GM12873 (cell line): ENCODE measurements at regions not wholly inside any gene's neighbourhood (a gene's known extent, or its start where the extent isn't known, plus 50 kb on each side); places are given as distances from the start of the nearest gene placed in this dataset.

Experiments
- TF ChIP-seq, protein P1 (sequence below): IDR thresholded peaks from 2 replicates; pipeline ENCODE4 v1.5.1; 2012; ENCODE audit warnings: low read depth, mild to moderate bottlenecking, moderate library complexity, low read length, control low read depth; ENCODE audit not compliant: insufficient read depth; ENCODE audit errors: missing control alignments

- TF ChIP-seq, protein P1, sequence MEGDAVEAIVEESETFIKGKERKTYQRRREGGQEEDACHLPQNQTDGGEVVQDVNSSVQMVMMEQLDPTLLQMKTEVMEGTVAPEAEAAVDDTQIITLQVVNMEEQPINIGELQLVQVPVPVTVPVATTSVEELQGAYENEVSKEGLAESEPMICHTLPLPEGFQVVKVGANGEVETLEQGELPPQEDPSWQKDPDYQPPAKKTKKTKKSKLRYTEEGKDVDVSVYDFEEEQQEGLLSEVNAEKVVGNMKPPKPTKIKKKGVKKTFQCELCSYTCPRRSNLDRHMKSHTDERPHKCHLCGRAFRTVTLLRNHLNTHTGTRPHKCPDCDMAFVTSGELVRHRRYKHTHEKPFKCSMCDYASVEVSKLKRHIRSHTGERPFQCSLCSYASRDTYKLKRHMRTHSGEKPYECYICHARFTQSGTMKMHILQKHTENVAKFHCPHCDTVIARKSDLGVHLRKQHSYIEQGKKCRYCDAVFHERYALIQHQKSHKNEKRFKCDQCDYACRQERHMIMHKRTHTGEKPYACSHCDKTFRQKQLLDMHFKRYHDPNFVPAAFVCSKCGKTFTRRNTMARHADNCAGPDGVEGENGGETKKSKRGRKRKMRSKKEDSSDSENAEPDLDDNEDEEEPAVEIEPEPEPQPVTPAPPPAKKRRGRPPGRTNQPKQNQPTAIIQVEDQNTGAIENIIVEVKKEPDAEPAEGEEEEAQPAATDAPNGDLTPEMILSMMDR, result no peak
These were observed 242.9 kb upstream of the RBFOX1 start for GRCh38 chr16:7089751-7090150.

DNA sequence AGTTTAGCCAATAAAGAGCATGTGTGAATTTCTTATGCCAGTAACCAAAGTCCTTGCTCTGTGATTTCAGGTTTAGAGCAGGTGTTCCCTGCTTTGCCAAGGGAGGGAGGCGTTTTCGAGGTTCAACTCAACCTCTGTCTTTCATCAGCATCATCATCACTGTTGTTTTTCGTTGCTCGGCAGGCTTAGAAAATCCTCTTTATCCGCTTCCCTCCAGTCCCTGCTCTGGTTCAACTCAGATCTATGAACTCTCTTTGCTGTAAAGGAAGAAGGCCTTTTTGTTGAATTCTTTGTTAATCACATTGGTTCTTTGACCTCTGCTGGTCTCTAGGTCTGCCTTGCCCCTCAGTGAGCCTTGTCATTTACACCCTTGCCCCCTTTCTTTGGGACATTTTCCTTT, 243.9 kb upstream of the RBFOX1 start:
- TF ChIP-seq, protein P1, result no peak

GRCh38 chr16:7086822-7087616, 245.6 kb upstream of the RBFOX1 start:
- TF ChIP-seq, protein P1, result no peak

DNA sequence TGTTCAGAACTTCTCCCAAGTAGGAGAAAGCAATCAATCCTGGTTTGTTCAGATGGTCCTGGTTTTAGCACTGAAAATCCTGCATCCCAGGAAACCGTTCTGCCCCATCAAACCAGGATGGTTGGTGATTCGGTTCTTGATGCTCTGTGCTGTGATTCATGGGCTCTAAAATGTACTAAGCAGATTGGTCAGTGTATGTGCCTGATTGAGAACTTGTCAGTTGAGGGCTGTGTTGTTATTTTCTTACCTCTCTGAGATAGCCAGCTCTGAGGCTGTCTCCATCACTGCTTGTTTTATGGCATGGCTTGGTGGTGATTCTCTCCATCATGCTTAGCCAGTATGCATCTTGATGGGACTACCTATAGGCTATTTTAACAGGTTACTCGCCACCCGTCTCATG, 246.9 kb upstream of the RBFOX1 start:
- TF ChIP-seq, protein P1, result no peak

DNA sequence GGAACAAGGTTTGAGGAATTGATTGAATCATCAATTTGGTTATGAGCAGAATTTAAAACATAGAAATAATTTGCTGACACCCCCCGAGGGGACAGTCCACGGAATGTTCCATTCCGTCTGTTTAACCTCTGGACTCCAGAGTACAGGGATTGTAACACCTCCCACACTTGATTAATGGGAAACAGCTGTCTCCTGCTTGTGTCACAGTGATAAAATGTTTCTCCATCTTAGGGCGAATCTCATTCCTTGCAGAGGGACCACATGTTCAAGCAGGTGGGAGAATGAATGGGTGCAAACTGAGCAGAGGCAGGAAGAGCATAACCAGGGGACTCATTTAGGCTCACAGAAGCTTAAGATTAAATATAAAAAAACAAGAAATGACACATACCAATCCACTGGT, 249.5 kb upstream of the RBFOX1 start:
- TF ChIP-seq, protein P1, result no peak

DNA sequence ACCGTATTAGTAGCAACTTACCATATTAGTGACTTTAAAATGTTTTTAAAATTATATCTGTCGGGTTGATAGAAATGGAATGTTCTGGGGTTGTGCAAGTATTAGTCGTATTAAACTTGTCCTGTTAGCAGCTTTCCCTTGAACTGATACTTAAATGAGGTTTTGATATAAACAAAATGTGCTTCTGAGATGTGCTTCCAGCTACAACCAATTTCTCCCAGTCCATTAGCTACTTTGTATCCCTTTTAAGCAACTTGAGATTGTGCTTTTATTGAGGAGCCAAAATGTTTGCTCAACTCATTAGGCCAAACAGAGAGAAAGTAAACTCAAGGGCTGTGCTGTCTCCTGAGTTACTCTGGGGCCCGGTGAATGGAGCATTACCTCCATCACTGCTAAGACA, 255.0 kb upstream of the RBFOX1 start:
- TF ChIP-seq, protein P1, result no peak

GRCh38 chr16:7074715-7075114, 257.9 kb upstream of the RBFOX1 start:
- TF ChIP-seq, protein P1, result no peak

DNA sequence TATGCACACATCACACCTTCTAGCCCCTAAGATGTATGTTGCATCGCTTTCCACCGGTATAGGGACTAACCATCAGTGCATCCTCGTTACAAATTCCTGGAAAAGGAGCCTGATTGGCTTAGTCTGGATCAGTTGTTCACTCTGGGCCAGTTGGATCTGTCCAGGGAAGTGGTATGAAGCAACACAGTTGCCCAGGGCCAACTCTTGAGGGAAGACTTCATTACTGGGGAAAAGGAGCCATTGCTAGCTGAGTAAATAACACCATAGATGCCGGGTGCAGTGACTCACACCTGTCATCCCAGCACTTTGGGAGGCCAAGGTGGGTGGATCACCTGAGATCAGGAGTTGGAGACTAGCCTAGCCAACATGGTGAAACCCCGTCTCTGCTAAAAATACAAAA, 275.2 kb upstream of the RBFOX1 start:
- TF ChIP-seq, protein P1, result no peak
